ENCODE measurements at regions not wholly inside any gene's neighbourhood (a gene's known extent, or its start where the extent isn't known, plus 50 kb on each side); places are given as distances from the start of the nearest gene placed in this dataset.

DNA sequence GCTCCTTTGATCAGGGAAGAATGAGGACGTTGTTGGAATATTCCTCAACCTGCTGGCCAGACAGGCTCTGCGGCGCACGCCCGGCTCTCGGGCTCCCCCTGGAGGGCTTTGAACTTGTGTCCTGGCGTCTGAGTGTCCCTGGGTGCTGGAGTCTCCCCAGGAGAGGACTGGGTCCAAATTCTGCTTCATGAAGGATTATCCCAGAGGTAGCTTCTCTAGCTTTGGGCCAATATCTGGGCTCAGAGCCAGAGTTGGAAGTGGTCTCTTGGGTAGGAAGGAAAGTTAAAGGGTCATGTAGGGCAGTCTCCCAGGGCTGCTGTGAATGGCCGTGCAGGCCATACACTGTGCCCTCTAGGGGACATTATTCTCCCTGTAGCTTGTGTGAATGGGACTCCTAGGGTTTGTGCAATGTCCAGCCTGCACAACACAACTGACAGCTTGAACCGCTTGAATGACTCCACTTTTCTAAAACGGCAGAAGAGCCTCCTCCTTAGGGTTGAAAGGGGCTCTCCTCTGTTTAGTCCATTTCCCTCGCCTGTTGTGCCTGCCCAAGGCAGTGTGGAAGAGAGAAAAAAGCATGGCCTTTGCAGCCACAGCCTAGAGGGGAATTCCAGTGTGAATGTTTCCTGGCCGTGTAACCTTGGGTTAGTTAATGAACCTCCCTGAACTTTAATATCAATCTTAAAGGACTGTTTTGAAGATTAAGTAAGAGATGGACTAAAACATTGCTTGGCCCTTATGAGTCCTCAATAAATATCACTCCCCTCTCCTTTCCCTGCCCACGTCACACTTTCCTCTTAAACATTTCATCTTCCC lies 111.2 kb upstream of the THY1 start:
- H3K27ac Mint-ChIP-seq, result no peak overlapping the region
- no peaks in the 10 kb centered on the region for H3K36me3 Mint-ChIP-seq (ENCODE audit: low read depth)
- intact Hi-C loops (cut with DNase I, micrococcal nuclease), result no loop called here
- DNase-seq (peak; percentile 8 to 62 (median 34)), ATAC-seq (ENCODE audit: poor library complexity) (no peak)
- H3K4me1 Mint-ChIP-seq (ENCODE audit: low read depth), result no peaks in the 10 kb centered on the region
- peaks cover 2 to 5% of the 10 kb centered on the region in 2 experiments for H3K27me3 ChIP-seq (ENCODE audit: control insufficient read depth in 1 of 2, insufficient read depth in 2 of 2, low read length in 2 of 2)
- H3K9me3 ChIP-seq (ENCODE audit: control insufficient read depth in 1 of 2, insufficient read depth in 1 of 2, low read length in 2 of 2), result no peaks in the 10 kb centered on the region
- no peaks in the 10 kb centered on the region for H3K9me3 Mint-ChIP-seq
- H3K27me3 Mint-ChIP-seq, result peaks cover 39% of the 10 kb centered on the region
- H3K4me3 ChIP-seq (ENCODE audit: low read length), result no peak overlapping the region
- ChIA-PET POLR2A (no interaction called here), CTCF (no interaction called here)
- H3K4me3 Mint-ChIP-seq, result no peak overlapping the region
- no peaks in the 10 kb centered on the region for H3K4me1 ChIP-seq (ENCODE audit: insufficient read depth, low read length)
- TF ChIP-seq CTCF (IDR thresholded peaks at IDR 0.05), result peak; percentile 78
- H3K36me3 ChIP-seq (ENCODE audit: insufficient read depth, low read length), result no peaks in the 10 kb centered on the region
- H3K27ac ChIP-seq (ENCODE audit: low read depth in 1 of 2, low read length in 2 of 2), result no peak overlapping the region

- no peak overlapping the region for H3K4me3 Mint-ChIP-seq
- Histone ChIP-seq H3K36me3 (ENCODE audit: insufficient read depth, low read length) (no peaks in the 10 kb centered on the region), H3K9me3 (ENCODE audit: control insufficient read depth in 1 of 2, insufficient read depth in 1 of 2, low read length in 2 of 2) (no peaks in the 10 kb centered on the region), H3K27ac (ENCODE audit: low read depth in 1 of 2, low read length in 2 of 2) (no peak overlapping the region), H3K4me1 (ENCODE audit: insufficient read depth, low read length) (no peaks in the 10 kb centered on the region), H3K4me3 (ENCODE audit: low read length) (no peak overlapping the region), H3K27me3 (ENCODE audit: control insufficient read depth in 1 of 2, insufficient read depth in 2 of 2, low read length in 2 of 2) (peaks cover 2 to 5% of the 10 kb centered on the region in 2 experiments)
- DNase-seq (no peak), ATAC-seq (ENCODE audit: poor library complexity) (no peak)
- intact Hi-C loops (cut with DNase I, micrococcal nuclease), result no loop called here
- no peaks in the 10 kb centered on the region for H3K4me1 Mint-ChIP-seq (ENCODE audit: low read depth)
- ChIA-PET POLR2A (no interaction called here), CTCF (no interaction called here)
- no peak overlapping the region for H3K27ac Mint-ChIP-seq
- H3K9me3 Mint-ChIP-seq, result no peaks in the 10 kb centered on the region
- H3K36me3 Mint-ChIP-seq (ENCODE audit: low read depth), result no peaks in the 10 kb centered on the region
- H3K27me3 Mint-ChIP-seq, result peaks cover 36% of the 10 kb centered on the region
- TF ChIP-seq CTCF (IDR thresholded peaks at IDR 0.05), result no peak
These were observed 110.5 kb upstream of the THY1 start for GRCh38 chr11:119533462-119533861.

- no peaks in the 10 kb centered on the region for H3K36me3 Mint-ChIP-seq (ENCODE audit: low read depth)
- Histone ChIP-seq H3K36me3 (ENCODE audit: insufficient read depth, low read length) (no peaks in the 10 kb centered on the region), H3K4me1 (ENCODE audit: insufficient read depth, low read length) (no peaks in the 10 kb centered on the region), H3K9me3 (ENCODE audit: control insufficient read depth in 1 of 2, insufficient read depth in 1 of 2, low read length in 2 of 2) (no peaks in the 10 kb centered on the region), H3K27me3 (ENCODE audit: control insufficient read depth in 1 of 2, insufficient read depth in 2 of 2, low read length in 2 of 2) (peaks cover 2 to 5% of the 10 kb centered on the region in 2 experiments), H3K27ac (ENCODE audit: low read depth in 1 of 2, low read length in 2 of 2) (no peak overlapping the region), H3K4me3 (ENCODE audit: low read length) (no peak overlapping the region)
- TF ChIP-seq CTCF (IDR thresholded peaks at IDR 0.05), result no peak
- DNase-seq, result no peak
- no peak for ATAC-seq (ENCODE audit: poor library complexity)
- ChIA-PET CTCF (no interaction called here), POLR2A (no interaction called here)
- no peak overlapping the region for H3K4me3 Mint-ChIP-seq
- H3K27ac Mint-ChIP-seq, result no peak overlapping the region
- no peaks in the 10 kb centered on the region for H3K9me3 Mint-ChIP-seq
- no peaks in the 10 kb centered on the region for H3K4me1 Mint-ChIP-seq (ENCODE audit: low read depth)
- peaks cover 27% of the 10 kb centered on the region for H3K27me3 Mint-ChIP-seq
- intact Hi-C loops (cut with DNase I, micrococcal nuclease), result no loop called here
These were observed 109.6 kb upstream of the THY1 start for GRCh38 chr11:119532551-119532950.
